A673 (cell line): ENCODE measurements at regions not wholly inside any gene's neighbourhood (a gene's known extent, or its start where the extent isn't known, plus 50 kb on each side); places are given as distances from the start of the nearest gene placed in this dataset.

ENCODE experiments used
- BruUV-seq: library from RNA; stranded (reverse); fragments of 400-500 nt; replicated peaks from 2 replicates; lab custom pipeline; 2021; lab: Mats Ljungman, UMichigan
- CTCF ChIA-PET: fragments of 300-600 bp; sonication (Branson Sonifier 250); formaldehyde crosslinking; loops from one replicate; lab custom pipeline; 2022; ENCODE audit warnings: antibody characterized with exemption; lab: Charles Lee
- POLR2A ChIA-PET: fragments of 300-600 bp; sonication (Branson Sonifier 250); formaldehyde crosslinking; loops from one replicate; lab custom pipeline; 2022; ENCODE audit warnings: antibody characterized with exemption; ENCODE audit not compliant: low non-redundant PET; lab: Charles Lee
- DNase-seq: peaks from one replicate; pipeline ENCODE4 v3.0.0-alpha.2; 2015; ENCODE audit warnings: low spot score
- H3K27ac ChIP-seq: fragments of 200-600 bp; sonication (generic); 2 replicates; pipeline ENCODE4 v1.5.1; 2016; ENCODE audit warnings: mixed run types, low read depth, mild to moderate bottlenecking, mixed read lengths, antibody characterized with exemption, low read length; ENCODE audit not compliant: poor library complexity, severe bottlenecking
- H3K27me3 ChIP-seq: fragments of 200-600 bp; sonication (generic); replicated peaks from 2 replicates; pipeline ENCODE4 v1.6.1; 2017; ENCODE audit warnings: mixed run types, low read depth, mild to moderate bottlenecking, mixed read lengths, antibody characterized with exemption, low read length; ENCODE audit not compliant: insufficient read depth, poor library complexity
- H3K36me3 ChIP-seq: fragments of 200-600 bp; sonication (generic); 2 replicates; pipeline ENCODE4 v1.6.1; 2016; ENCODE audit warnings: mixed run types, mild to moderate bottlenecking, mixed read lengths, antibody characterized with exemption, low read length; ENCODE audit not compliant: insufficient read depth, poor library complexity, severe bottlenecking
- H3K4me1 ChIP-seq: fragments of 200-600 bp; sonication (generic); 2 replicates; pipeline ENCODE4 v1.6.1; 2017; ENCODE audit warnings: mixed run types, mild to moderate bottlenecking, mixed read lengths, antibody characterized with exemption, low read length; ENCODE audit not compliant: insufficient read depth, poor library complexity, severe bottlenecking
- H3K4me3 ChIP-seq: fragments of 200-600 bp; sonication (generic); 2 replicates; pipeline ENCODE4 v1.5.1; 2016; ENCODE audit warnings: low read depth, mixed run types, mild to moderate bottlenecking, mixed read lengths, low read length; ENCODE audit not compliant: poor library complexity, severe bottlenecking
- H3K9me3 ChIP-seq: fragments of 200-600 bp; sonication (generic); 2 replicates; pipeline ENCODE4 v1.6.1; 2016; ENCODE audit warnings: mixed run types, low read depth, mild to moderate bottlenecking, mixed read lengths, antibody characterized with exemption, low read length; ENCODE audit not compliant: poor library complexity, severe bottlenecking
- CTCF ChIP-seq: fragments of 300-800, 200-600 bp; sonication (generic); conservative IDR thresholded peaks from 2 replicates; pipeline ENCODE4 v1.5.1; 2017; ENCODE audit warnings: low read depth, mild to moderate bottlenecking, antibody characterized with exemption, low read length, moderate library complexity, mixed read lengths
- EZH2 ChIP-seq: fragments of 200-600 bp; sonication (generic); IDR thresholded peaks from 2 replicates; pipeline ENCODE4 v1.6.1; 2017; ENCODE audit warnings: borderline replicate concordance, low read depth, mild to moderate bottlenecking, mixed read lengths, antibody characterized with exemption, low read length; ENCODE audit not compliant: poor library complexity, severe bottlenecking
- intact Hi-C: fragments of 100-400 bp; cut with micrococcal nuclease; formaldehyde crosslinking; loops from one replicate; pipeline ENCODE4 v1.10.0; 2022; ENCODE audit not compliant: unreplicated experiment

GRCh38 chr5:161235569-161235968 lies 311.0 kb downstream of the GABRB2 start:
- ChIA-PET POLR2A (no interaction called here), CTCF (no interaction called here)
- intact Hi-C loops = no loop called here
- Histone ChIP-seq H3K9me3 (no peaks in the 10 kb centered on the region), H3K4me3 (no peak overlapping the region), H3K27ac (no peak overlapping the region), H3K36me3 (no peaks in the 10 kb centered on the region), H3K27me3 (no peaks in the 10 kb centered on the region), H3K4me1 (no peaks in the 10 kb centered on the region)
- TF ChIP-seq EZH2 = no peak
- no peak for TF ChIP-seq CTCF
- DNase-seq = no peak
- BruUV-seq = no TSS peak

GRCh38 chr5:161233553-161233952 lies 313.0 kb downstream of the GABRB2 start:
- TF ChIP-seq CTCF (no peak), EZH2 (no peak)
- ChIA-PET CTCF (no interaction called here), POLR2A (no interaction called here)
- H3K9me3 ChIP-seq = no peaks in the 10 kb centered on the region
- H3K27me3 ChIP-seq = no peaks in the 10 kb centered on the region
- H3K4me1 ChIP-seq = no peaks in the 10 kb centered on the region
- no peak for DNase-seq
- H3K27ac ChIP-seq = no peak overlapping the region
- no TSS peak for BruUV-seq
- H3K4me3 ChIP-seq = no peak overlapping the region
- no peaks in the 10 kb centered on the region for H3K36me3 ChIP-seq
- intact Hi-C loops = no loop called here

- Histone ChIP-seq H3K4me3 (no peak overlapping the region), H3K36me3 (no peaks in the 10 kb centered on the region), H3K4me1 (no peaks in the 10 kb centered on the region), H3K27me3 (no peaks in the 10 kb centered on the region), H3K9me3 (no peaks in the 10 kb centered on the region), H3K27ac (no peak overlapping the region)
- TF ChIP-seq EZH2 = no peak
- no peak for TF ChIP-seq CTCF
- ChIA-PET POLR2A (no interaction called here), CTCF (no interaction called here)
- no TSS peak for BruUV-seq
- intact Hi-C loops = no loop called here
- no peak for DNase-seq
These were observed 316.3 kb downstream of the GABRB2 start for GRCh38 chr5:161230221-161230620.
